Mesenchymal stem cell (in vitro differentiated cells and primary cell): ENCODE measurements at regions not wholly inside any gene's neighbourhood (a gene's known extent, or its start where the extent isn't known, plus 50 kb on each side); places are given as distances from the start of the nearest gene placed in this dataset.
"Not testable (repeated sequence)": the region's sequence is repeated elsewhere in the genome, so short reads cannot be mapped to it uniquely, and the experiment has no call there.

ENCODE experiments used
- DNase-seq: peaks from one replicate; pipeline ENCODE4 v3.0.0-alpha.2; 2013
- H2AFZ ChIP-seq: one replicate; pipeline ENCODE4 v1.6.1; 2013; ENCODE audit warnings: low read depth, mild to moderate bottlenecking, control low read depth, inconsistent platforms, low read length, moderate library complexity
- H2AK5ac ChIP-seq: 2 replicates; pipeline ENCODE4 v1.6.1; 2013; ENCODE audit warnings: low read length, moderate library complexity, mild to moderate bottlenecking, inconsistent platforms; ENCODE audit not compliant: severe bottlenecking
- H2BK120ac ChIP-seq: one replicate; pipeline ENCODE4 v1.6.1; 2013; ENCODE audit warnings: low read depth, mild to moderate bottlenecking, inconsistent platforms, low read length, moderate library complexity
- H2BK12ac ChIP-seq, 2 experiments: one replicate each; pipeline ENCODE4 v1.6.1; 2013; ENCODE audit warnings: inconsistent platforms in 2 of 2, low read length in 2 of 2, mild to moderate bottlenecking in 2 of 2, moderate library complexity in 2 of 2, control low read depth in 1 of 2
- H2BK15ac ChIP-seq: one replicate; pipeline ENCODE4 v1.6.1; 2013; ENCODE audit warnings: mild to moderate bottlenecking, low read depth, inconsistent platforms; ENCODE audit not compliant: poor library complexity, severe bottlenecking
- H2BK5ac ChIP-seq: 2 replicates; pipeline ENCODE4 v1.6.1; 2013; ENCODE audit warnings: low read depth, mild to moderate bottlenecking, low read length, control low read depth, inconsistent platforms; ENCODE audit not compliant: poor library complexity, severe bottlenecking
- H3K14ac ChIP-seq, 2 experiments: one replicate each; pipeline ENCODE4 v1.6.1; 2013; ENCODE audit warnings: inconsistent platforms in 2 of 2, low read length in 2 of 2, control low read depth in 1 of 2, mild to moderate bottlenecking in 1 of 2, moderate library complexity in 1 of 2
- H3K18ac ChIP-seq, 2 experiments: one replicate each; pipeline ENCODE4 v1.6.1; 2013; ENCODE audit warnings: inconsistent platforms in 2 of 2, low read length in 2 of 2, control low read depth in 1 of 2, low read depth in 1 of 2, mild to moderate bottlenecking in 1 of 2
- H3K23ac ChIP-seq, 2 experiments: one replicate each; pipeline ENCODE4 v1.6.1; 2013; ENCODE audit warnings: inconsistent platforms in 2 of 2, low read length in 2 of 2, mild to moderate bottlenecking in 2 of 2, moderate library complexity in 2 of 2, control low read depth in 1 of 2
- H3K27ac ChIP-seq: 2 replicates; pipeline ENCODE4 v1.5.1; 2013; ENCODE audit warnings: mild to moderate bottlenecking, moderate library complexity, low read length, control low read depth, inconsistent platforms; ENCODE audit not compliant: poor library complexity, severe bottlenecking
- H3K27me3 ChIP-seq, 2 experiments: 2 replicates each; pipeline versions ENCODE4 v1.6.1 to v1.7.0; 2013; ENCODE audit warnings: low read length in 2 of 2, mild to moderate bottlenecking in 2 of 2, moderate library complexity in 2 of 2, control low read depth in 1 of 2, inconsistent platforms in 1 of 2; ENCODE audit not compliant: control insufficient read depth in 1 of 2, insufficient read depth in 1 of 2
- H3K36me3 ChIP-seq, 2 experiments: 2 replicates each; pipeline versions ENCODE4 v1.6.1 to v1.7.0; 2013; ENCODE audit warnings: low read length in 2 of 2, control low read depth in 1 of 2, inconsistent platforms in 1 of 2, low read depth in 1 of 2, mild to moderate bottlenecking in 1 of 2; ENCODE audit not compliant: insufficient read depth in 2 of 2, control insufficient read depth in 1 of 2
- H3K4ac ChIP-seq, 2 experiments: one replicate each; pipeline ENCODE4 v1.6.1; 2013; ENCODE audit warnings: inconsistent platforms in 2 of 2, low read length in 2 of 2, mild to moderate bottlenecking in 2 of 2, moderate library complexity in 2 of 2, control low read depth in 1 of 2, low read depth in 1 of 2
- H3K4me1 ChIP-seq: 2 replicates; pipeline ENCODE4 v1.6.1; 2013; ENCODE audit warnings: low read depth, low read length, control low read depth; ENCODE audit not compliant: control insufficient read depth, insufficient read depth
- H3K4me2 ChIP-seq: 2 replicates; pipeline ENCODE4 v1.6.1; 2013; ENCODE audit warnings: low read length, mild to moderate bottlenecking, inconsistent platforms; ENCODE audit not compliant: poor library complexity, severe bottlenecking
- H3K4me3 ChIP-seq, 2 experiments: 2 replicates each; pipeline versions ENCODE4 v1.5.1 to v1.7.0; 2013; ENCODE audit warnings: low read length in 2 of 2, mild to moderate bottlenecking in 2 of 2, control low read depth in 1 of 2, low read depth in 1 of 2; ENCODE audit not compliant: insufficient read depth in 1 of 2
- H3K79me1 ChIP-seq: replicated peaks from 2 replicates; pipeline ENCODE4 v1.6.1; 2013; ENCODE audit warnings: mild to moderate bottlenecking, control low read depth, low read length, inconsistent platforms; ENCODE audit not compliant: poor library complexity, severe bottlenecking
- H3K9ac ChIP-seq: 2 replicates; pipeline ENCODE4 v1.7.0; 2013; ENCODE audit warnings: mild to moderate bottlenecking, low read length, moderate library complexity
- H3K9me3 ChIP-seq: 2 replicates; pipeline ENCODE4 v1.7.0; 2013; ENCODE audit warnings: mild to moderate bottlenecking, low read length; ENCODE audit not compliant: control insufficient read depth
- H4K8ac ChIP-seq: one replicate; pipeline ENCODE4 v1.6.1; 2013; ENCODE audit warnings: inconsistent platforms, mild to moderate bottlenecking, low read length, moderate library complexity
- H4K91ac ChIP-seq: one replicate; pipeline ENCODE4 v1.6.1; 2013; ENCODE audit warnings: mild to moderate bottlenecking, low read length, inconsistent platforms
- WGBS: methylation state at CpG from one replicate; pipeline ENCODE4 v1.1.7; 2013; ENCODE audit warnings: mixed read lengths; 5-methylcytosine and 5-hydroxymethylcytosine counted together

- Histone ChIP-seq H3K4ac (no peak overlapping the region), H3K27ac (no peak overlapping the region), H3K18ac (no peak overlapping the region), H3K23ac (no peak overlapping the region), H2BK12ac (no peak overlapping the region), H3K14ac (no peak overlapping the region), H2BK15ac (no peak overlapping the region), H3K36me3 (no peaks in the 10 kb centered on the region), H3K9ac (no peak overlapping the region), H2AK5ac (no peak overlapping the region), H3K4me2 (no peak overlapping the region), H3K27me3 (no peaks in the 10 kb centered on the region), H3K9me3 (no peaks in the 10 kb centered on the region), H3K4me1 (no peaks in the 10 kb centered on the region), H4K91ac (no peak overlapping the region), H3K79me1 (no peaks in the 10 kb centered on the region), H4K8ac (no peak overlapping the region), H2AFZ (no peak overlapping the region), H3K4me3 (no peak overlapping the region), H2BK120ac (no peak overlapping the region), H2BK5ac (no peak overlapping the region)
- WGBS, result 64% methylated on average over 8 of the region's 8 CpGs
- no peak for DNase-seq
Observed at GRCh38 chr5:4584982-4585381, 555.1 kb upstream of the ADAMTS16 start.

GRCh38 chr5:4613440-4613839 lies 526.7 kb upstream of the ADAMTS16 start:
- no peak overlapping the region for H3K14ac ChIP-seq

GRCh38 chr5:4614088-4614487 lies 526.0 kb upstream of the ADAMTS16 start:
- Histone ChIP-seq H2AFZ (no peak overlapping the region), H3K9me3 (no peaks in the 10 kb centered on the region), H4K91ac (no peak overlapping the region), H4K8ac (no peak overlapping the region), H2BK12ac (no peak overlapping the region), H3K18ac (no peak overlapping the region), H3K4ac (no peak overlapping the region), H3K14ac (no peak overlapping the region), H3K36me3 (no peaks in the 10 kb centered on the region), H3K27me3 (no peaks in the 10 kb centered on the region), H2AK5ac (no peak overlapping the region), H3K4me3 (no peak overlapping the region), H2BK120ac (no peak overlapping the region), H3K4me2 (no peak overlapping the region), H2BK15ac (no peak overlapping the region), H2BK5ac (no peak overlapping the region), H3K9ac (no peak overlapping the region), H3K23ac (no peak overlapping the region), H3K4me1 (no peaks in the 10 kb centered on the region), H3K79me1 (no peaks in the 10 kb centered on the region), H3K27ac (no peak overlapping the region)
- DNase-seq, result no peak
- 66% methylated on average over 6 of the region's 6 CpGs for WGBS

More at GRCh38 chr5:4613440-4613839, 526.7 kb upstream of the ADAMTS16 start:
- Histone ChIP-seq H2BK120ac (no peak overlapping the region), H3K4me2 (no peak overlapping the region), H3K4me3 (no peak overlapping the region), H3K4ac (no peak overlapping the region), H3K18ac (no peak overlapping the region), H3K23ac (no peak overlapping the region), H2BK12ac (no peak overlapping the region), H4K91ac (no peak overlapping the region), H2AK5ac (no peak overlapping the region), H3K9ac (no peak overlapping the region), H3K4me1 (no peaks in the 10 kb centered on the region), H3K79me1 (no peaks in the 10 kb centered on the region), H2BK5ac (no peak overlapping the region), H3K27ac (no peak overlapping the region), H3K27me3 (no peaks in the 10 kb centered on the region), H2AFZ (no peak overlapping the region), H3K9me3 (no peaks in the 10 kb centered on the region), H4K8ac (no peak overlapping the region), H2BK15ac (no peak overlapping the region), H3K36me3 (no peaks in the 10 kb centered on the region)
- WGBS, result 80% methylated on average over 6 of the region's 6 CpGs
- no peak for DNase-seq

- H3K4ac ChIP-seq, H3K36me3 ChIP-seq, H3K27me3 ChIP-seq, H2AK5ac ChIP-seq, DNase-seq, H2BK5ac ChIP-seq, H3K79me1 ChIP-seq, H3K27ac ChIP-seq, H3K18ac ChIP-seq, H3K14ac ChIP-seq, H2AFZ ChIP-seq, H4K91ac ChIP-seq, H3K4me2 ChIP-seq, H3K4me1 ChIP-seq, H2BK15ac ChIP-seq, H3K23ac ChIP-seq, H3K4me3 ChIP-seq, H4K8ac ChIP-seq, H3K9me3 ChIP-seq, H3K9ac ChIP-seq, H2BK12ac ChIP-seq, H2BK120ac ChIP-seq: not testable (repeated sequence)
- WGBS, result 94% methylated on average over 14 of the region's 26 CpGs
Observed at GRCh38 chr5:4615369-4615768, 524.8 kb upstream of the ADAMTS16 start.
